Stimulated activated memory B cell treated with anti-CD40 and anti-IgM and Interleukin-4, amounts not matched to agents 10 μg/mL and 1 μg/mL and 100 μg/mL, for 72 hours (primary cell): ENCODE measurements at regions not wholly inside any gene's neighbourhood (a gene's known extent, or its start where the extent isn't known, plus 50 kb on each side); places are given as distances from the start of the nearest gene placed in this dataset.
"Not testable (repeated sequence)": the region's sequence is repeated elsewhere in the genome, so short reads cannot be mapped to it uniquely, and the experiment has no call there.

Source experiments
- ATAC-seq: fragments of 150-1000 bp; cut with Tn5 transposase; 2 replicates; pipeline ENCODE4 v1.10.0; 2021
- H3K27ac Mint-ChIP-seq: one replicate; pipeline ENCODE4 v1.8.0; 2022; ENCODE audit warnings: mild to moderate bottlenecking, mixed read lengths
- H3K27me3 Mint-ChIP-seq: one replicate; pipeline ENCODE4 v1.8.0; 2022; ENCODE audit warnings: mixed read lengths
- H3K36me3 Mint-ChIP-seq: one replicate; pipeline ENCODE4 v1.8.0; 2022; ENCODE audit warnings: mixed read lengths
- H3K4me1 Mint-ChIP-seq: one replicate; pipeline ENCODE4 v1.8.0; 2022; ENCODE audit warnings: mixed read lengths
- H3K4me3 Mint-ChIP-seq: one replicate; pipeline ENCODE4 v1.8.0; 2022; ENCODE audit warnings: mild to moderate bottlenecking, moderate library complexity, mixed read lengths
- H3K9me3 Mint-ChIP-seq: one replicate; pipeline ENCODE4 v1.8.0; 2022; ENCODE audit warnings: mixed read lengths

- Mint-ChIP-seq H3K27me3 (no peaks in the 10 kb centered on the region), H3K27ac (no peak overlapping the region), H3K9me3 (peaks cover 4% of the 10 kb centered on the region), H3K36me3 (no peaks in the 10 kb centered on the region), H3K4me3 (no peak overlapping the region), H3K4me1 (no peaks in the 10 kb centered on the region)
- ATAC-seq = no peak
These were observed 636.5 kb upstream of the SLIT2 start for GRCh38 chr4:19615086-19615689.

- no peaks in the 10 kb centered on the region for H3K4me1 Mint-ChIP-seq
- no peaks in the 10 kb centered on the region for H3K36me3 Mint-ChIP-seq
- peaks cover 9% of the 10 kb centered on the region for H3K9me3 Mint-ChIP-seq
- H3K4me3 Mint-ChIP-seq = no peak overlapping the region
- no peak for ATAC-seq
- no peak overlapping the region for H3K27ac Mint-ChIP-seq
- no peaks in the 10 kb centered on the region for H3K27me3 Mint-ChIP-seq
These were observed 637.5 kb upstream of the SLIT2 start for GRCh38 chr4:19614171-19614570.

GRCh38 chr4:19596342-19596741 is 655.4 kb upstream of the SLIT2 start:
- Mint-ChIP-seq H3K27me3 (no peaks in the 10 kb centered on the region), H3K9me3 (peaks cover 2% of the 10 kb centered on the region), H3K4me3 (no peak overlapping the region), H3K27ac (no peak overlapping the region), H3K36me3 (no peaks in the 10 kb centered on the region), H3K4me1 (no peaks in the 10 kb centered on the region)
- no peak for ATAC-seq

- H3K4me3 Mint-ChIP-seq = no peak overlapping the region
- no peaks in the 10 kb centered on the region for H3K4me1 Mint-ChIP-seq
- H3K27ac Mint-ChIP-seq = no peak overlapping the region
- no peak for ATAC-seq
- H3K9me3 Mint-ChIP-seq = peaks cover 2% of the 10 kb centered on the region
- no peaks in the 10 kb centered on the region for H3K36me3 Mint-ChIP-seq
- H3K27me3 Mint-ChIP-seq = no peaks in the 10 kb centered on the region
These were observed 659.3 kb upstream of the SLIT2 start for GRCh38 chr4:19592391-19592790.

- ATAC-seq = no peak
- H3K4me3 Mint-ChIP-seq = no peak overlapping the region
- no peak overlapping the region for H3K27ac Mint-ChIP-seq
- H3K27me3 Mint-ChIP-seq = no peaks in the 10 kb centered on the region
- peaks cover 2% of the 10 kb centered on the region for H3K9me3 Mint-ChIP-seq
- H3K4me1 Mint-ChIP-seq = no peaks in the 10 kb centered on the region
- H3K36me3 Mint-ChIP-seq = no peaks in the 10 kb centered on the region
These were observed 667.7 kb upstream of the SLIT2 start for GRCh38 chr4:19583827-19584569.

GRCh38 chr4:19580095-19580494 is 671.6 kb upstream of the SLIT2 start:
- H3K36me3 Mint-ChIP-seq = no peaks in the 10 kb centered on the region
- no peak overlapping the region for H3K27ac Mint-ChIP-seq
- H3K9me3 Mint-ChIP-seq = peaks cover 2% of the 10 kb centered on the region
- peaks cover 8% of the 10 kb centered on the region for H3K4me1 Mint-ChIP-seq
- no peaks in the 10 kb centered on the region for H3K27me3 Mint-ChIP-seq
- no peak overlapping the region for H3K4me3 Mint-ChIP-seq
- ATAC-seq = no peak

- no peak overlapping the region for H3K27ac Mint-ChIP-seq
- H3K4me1 Mint-ChIP-seq = peaks cover 8% of the 10 kb centered on the region
- H3K27me3 Mint-ChIP-seq = no peaks in the 10 kb centered on the region
- no peak for ATAC-seq
- H3K9me3 Mint-ChIP-seq = peaks cover 2% of the 10 kb centered on the region
- H3K4me3 Mint-ChIP-seq = no peak overlapping the region
- H3K36me3 Mint-ChIP-seq = no peaks in the 10 kb centered on the region
These were observed 672.1 kb upstream of the SLIT2 start for GRCh38 chr4:19579608-19580007.

- Mint-ChIP-seq H3K36me3 (no peaks in the 10 kb centered on the region), H3K9me3 (peaks cover under 1% of the 10 kb centered on the region), H3K27me3 (no peaks in the 10 kb centered on the region), H3K4me1 (peaks cover 8% of the 10 kb centered on the region), H3K4me3 (no peak overlapping the region), H3K27ac (no peak overlapping the region)
- ATAC-seq = no peak
These were observed 674.6 kb upstream of the SLIT2 start for GRCh38 chr4:19577097-19577496.

GRCh38 chr4:19575924-19576323 is 675.8 kb upstream of the SLIT2 start:
- H3K27ac Mint-ChIP-seq = no peak overlapping the region
- H3K36me3 Mint-ChIP-seq = no peaks in the 10 kb centered on the region
- peaks cover 9% of the 10 kb centered on the region for H3K4me1 Mint-ChIP-seq
- peak; percentile 69 for ATAC-seq
- no peaks in the 10 kb centered on the region for H3K9me3 Mint-ChIP-seq
- no peaks in the 10 kb centered on the region for H3K27me3 Mint-ChIP-seq
- no peak overlapping the region for H3K4me3 Mint-ChIP-seq

- H3K4me1 Mint-ChIP-seq = peaks cover 6% of the 10 kb centered on the region
These were observed 685.7 kb upstream of the SLIT2 start for GRCh38 chr4:19566041-19566440.

GRCh38 chr4:19562456-19562855 is 689.2 kb upstream of the SLIT2 start:
- Mint-ChIP-seq H3K9me3 (peaks cover 8% of the 10 kb centered on the region), H3K36me3 (no peaks in the 10 kb centered on the region), H3K4me1 (no peaks in the 10 kb centered on the region), H3K4me3 (no peak overlapping the region), H3K27me3 (no peaks in the 10 kb centered on the region), H3K27ac (no peak overlapping the region)
- no peak for ATAC-seq

More at GRCh38 chr4:19566041-19566440, 685.7 kb upstream of the SLIT2 start:
- H3K27ac Mint-ChIP-seq = no peak overlapping the region
- no peak for ATAC-seq
- peaks cover 11% of the 10 kb centered on the region for H3K9me3 Mint-ChIP-seq
- no peaks in the 10 kb centered on the region for H3K27me3 Mint-ChIP-seq
- no peaks in the 10 kb centered on the region for H3K36me3 Mint-ChIP-seq
- no peak overlapping the region for H3K4me3 Mint-ChIP-seq

GRCh38 chr4:19557161-19557560 is 694.5 kb upstream of the SLIT2 start:
- H3K36me3 Mint-ChIP-seq = no peaks in the 10 kb centered on the region
- no peak for ATAC-seq
- H3K4me1 Mint-ChIP-seq = no peaks in the 10 kb centered on the region
- no peaks in the 10 kb centered on the region for H3K27me3 Mint-ChIP-seq
- no peak overlapping the region for H3K27ac Mint-ChIP-seq
- H3K9me3 Mint-ChIP-seq = no peaks in the 10 kb centered on the region
- no peak overlapping the region for H3K4me3 Mint-ChIP-seq

GRCh38 chr4:19556276-19556675 is 695.4 kb upstream of the SLIT2 start:
- not testable (repeated sequence) for H3K36me3 Mint-ChIP-seq, H3K4me3 Mint-ChIP-seq, ATAC-seq, H3K27me3 Mint-ChIP-seq, H3K27ac Mint-ChIP-seq, H3K9me3 Mint-ChIP-seq, H3K4me1 Mint-ChIP-seq

- ATAC-seq = no peak
- no peaks in the 10 kb centered on the region for H3K36me3 Mint-ChIP-seq
- no peaks in the 10 kb centered on the region for H3K27me3 Mint-ChIP-seq
- no peaks in the 10 kb centered on the region for H3K4me1 Mint-ChIP-seq
- H3K9me3 Mint-ChIP-seq = peaks cover 2% of the 10 kb centered on the region
- no peak overlapping the region for H3K4me3 Mint-ChIP-seq
- no peak overlapping the region for H3K27ac Mint-ChIP-seq
These were observed 704.2 kb upstream of the SLIT2 start for GRCh38 chr4:19547463-19547862.

GRCh38 chr4:19544446-19545125 is 707.1 kb upstream of the SLIT2 start:
- peaks cover 2% of the 10 kb centered on the region for H3K9me3 Mint-ChIP-seq
- no peak for ATAC-seq
- no peaks in the 10 kb centered on the region for H3K27me3 Mint-ChIP-seq
- H3K27ac Mint-ChIP-seq = no peak overlapping the region
- no peak overlapping the region for H3K4me3 Mint-ChIP-seq
- H3K4me1 Mint-ChIP-seq = no peaks in the 10 kb centered on the region
- no peaks in the 10 kb centered on the region for H3K36me3 Mint-ChIP-seq
